Activated CD4-positive, alpha-beta T cell treated with anti-CD3 and anti-CD28 coated beads for 4 hours (primary cell): ENCODE measurements at regions not wholly inside any gene's neighbourhood (a gene's known extent, or its start where the extent isn't known, plus 50 kb on each side); places are given as distances from the start of the nearest gene placed in this dataset.

Source experiments
- DNase-seq, 2 donors: peaks; one replicate each; pipeline ENCODE4 v3.0.0-alpha.2; 2020

DNA sequence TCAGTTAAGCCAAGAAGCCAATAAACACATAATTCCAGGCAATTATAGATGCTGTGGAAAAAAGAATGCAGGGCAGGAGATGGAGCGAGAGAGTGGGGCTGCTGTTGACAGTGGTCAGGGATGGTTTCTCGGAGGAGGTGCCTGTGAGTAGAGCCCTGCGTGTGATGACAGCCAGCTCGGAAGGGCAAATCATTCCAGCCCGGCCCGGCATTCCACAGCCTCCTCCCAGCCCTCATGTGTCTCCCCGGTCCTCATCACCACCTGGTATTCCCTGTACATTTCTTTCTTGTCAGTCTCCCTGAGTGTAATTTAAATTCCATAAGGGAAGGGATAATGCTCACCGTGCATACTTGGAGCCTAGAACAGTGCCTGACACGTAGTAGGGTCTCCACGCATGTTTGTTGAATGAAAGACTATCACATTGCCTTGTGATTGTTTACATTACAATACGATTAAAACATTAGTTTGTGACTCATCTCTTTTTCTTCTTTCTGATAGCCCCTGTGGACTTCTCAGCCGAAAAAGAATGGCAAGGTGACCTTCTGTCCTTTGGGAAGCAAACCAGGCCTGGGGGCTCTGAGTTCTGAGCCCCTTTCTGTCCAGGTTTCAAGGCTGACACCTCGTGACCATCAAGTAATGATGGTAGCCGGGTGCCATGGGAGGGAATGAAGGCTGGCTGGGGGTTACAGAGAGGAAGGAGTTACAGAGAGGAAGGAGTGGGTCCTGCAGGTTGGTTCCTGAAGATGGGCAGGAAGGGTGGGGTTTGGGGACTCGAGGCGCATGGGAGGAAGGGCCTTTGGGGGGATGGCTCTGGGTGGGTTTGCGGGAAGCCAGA lies 379.5 kb upstream of the SULF2 start:
- no peak for DNase-seq

DNA sequence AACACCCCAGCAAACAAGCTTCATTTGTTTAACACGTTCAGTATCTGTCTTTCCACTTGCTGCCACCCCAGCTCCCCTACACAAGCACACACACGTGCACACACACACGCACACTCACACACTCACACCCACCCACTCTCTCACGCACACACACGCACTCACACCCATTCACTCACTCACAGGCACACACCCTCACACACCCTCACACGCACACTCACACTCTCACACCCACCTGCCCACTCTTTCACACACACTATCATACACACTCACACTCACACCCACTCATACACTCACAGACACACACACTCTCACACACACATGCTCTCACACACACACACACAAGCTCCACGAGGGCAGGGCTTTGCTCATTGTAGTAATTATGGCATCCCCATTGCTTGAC lies 378.8 kb upstream of the SULF2 start:
- DNase-seq, result no peak

DNA sequence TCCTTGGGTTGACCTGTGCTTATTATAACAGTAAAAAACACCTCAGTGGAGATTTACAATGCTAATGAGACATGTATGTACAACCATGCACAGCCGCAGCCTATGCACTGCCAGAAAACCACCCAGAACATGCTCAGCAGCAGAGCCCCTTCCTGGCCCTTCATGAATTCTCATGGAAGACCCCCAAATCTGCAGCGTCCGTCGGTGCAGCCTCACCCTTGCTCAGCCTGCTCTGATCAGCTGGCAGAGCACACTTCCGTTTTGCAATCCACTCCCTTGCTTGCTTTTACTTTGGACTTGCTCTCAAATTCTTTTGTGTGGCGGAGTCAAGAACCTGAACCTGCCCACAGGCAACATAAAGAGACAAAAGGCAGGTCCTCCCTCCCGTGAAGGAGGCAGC lies 378.2 kb upstream of the SULF2 start:
- DNase-seq, result no peak

DNA sequence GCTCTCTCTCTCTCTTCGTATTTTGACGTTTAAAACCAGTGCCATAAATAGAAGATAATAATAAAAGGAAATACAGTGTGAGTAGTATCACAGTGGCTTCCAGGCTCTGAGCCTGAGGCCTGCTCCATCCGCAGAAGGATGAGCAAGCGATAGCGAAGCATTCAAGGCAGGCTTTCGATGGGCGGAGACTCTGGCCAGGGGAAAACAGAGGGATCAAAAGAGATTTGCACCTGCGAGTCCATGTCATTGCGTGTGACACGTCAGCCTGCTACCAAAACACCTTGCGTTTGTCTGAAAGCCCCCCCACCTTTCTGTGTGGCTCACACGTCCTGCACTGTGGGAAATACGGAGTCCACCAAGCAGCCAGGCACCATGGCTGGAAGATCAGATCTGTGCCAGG lies 377.3 kb upstream of the SULF2 start:
- DNase-seq, result no peak

DNA sequence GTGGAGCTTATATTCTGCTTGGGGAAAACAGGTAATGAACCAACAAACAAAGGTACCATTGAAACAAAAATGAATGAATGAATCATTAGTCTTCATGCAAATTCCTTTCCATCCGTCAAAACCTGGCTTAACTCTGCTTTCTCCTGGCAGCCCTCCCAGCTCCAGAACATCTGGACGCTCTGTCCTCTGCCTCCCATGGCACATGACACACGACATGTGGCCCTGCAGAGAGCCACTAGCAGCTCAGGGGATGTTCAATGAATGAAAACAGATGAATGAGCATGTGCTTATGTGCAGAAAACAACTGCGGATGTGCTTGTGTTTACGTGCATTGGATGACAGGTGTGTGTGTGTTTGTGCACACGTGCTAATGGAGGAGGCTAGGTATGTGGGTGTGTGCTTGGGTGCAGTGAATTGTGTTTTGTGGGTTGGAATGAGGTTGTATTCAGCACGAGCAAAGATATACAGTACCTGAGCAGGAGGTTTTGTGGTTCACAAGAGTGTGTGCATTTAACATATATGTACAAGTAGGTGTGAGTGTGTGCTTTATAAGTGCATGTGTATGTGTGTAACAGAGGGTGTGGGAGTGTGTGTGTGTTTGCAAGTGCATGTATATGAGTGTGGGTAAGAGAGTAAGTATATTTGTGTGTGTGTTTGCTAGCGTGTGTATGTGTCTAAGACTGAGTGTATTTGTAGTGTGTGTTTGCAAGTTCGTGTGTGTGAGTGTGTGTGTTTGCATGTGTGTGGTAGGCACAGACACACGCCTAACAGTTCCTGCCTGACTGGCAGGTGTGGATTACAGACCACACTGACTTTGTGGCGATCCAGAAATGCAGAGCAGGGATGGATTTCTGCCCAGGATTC lies 374.1 kb upstream of the SULF2 start:
- DNase-seq, result no peak

DNA sequence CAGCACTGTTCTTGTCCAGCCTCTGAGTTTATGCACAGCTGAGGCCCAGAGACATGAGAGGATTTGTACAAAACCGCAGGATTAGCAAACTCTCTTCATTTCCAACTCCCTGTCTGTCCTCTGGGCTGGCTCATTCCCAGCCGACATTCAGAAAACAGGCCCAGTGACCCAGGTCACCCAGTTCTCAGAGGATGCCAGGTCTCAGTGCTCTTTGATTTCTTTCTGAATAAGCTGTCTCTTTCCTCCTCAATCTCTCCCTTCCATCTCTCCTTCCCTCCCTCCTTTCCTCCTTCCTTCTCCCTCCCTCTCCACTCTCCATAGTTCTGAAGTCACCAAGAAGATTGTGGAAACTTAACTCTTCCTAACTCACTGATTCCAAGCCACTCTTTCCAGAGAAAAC lies 372.7 kb upstream of the SULF2 start:
- DNase-seq, result no peak

DNA sequence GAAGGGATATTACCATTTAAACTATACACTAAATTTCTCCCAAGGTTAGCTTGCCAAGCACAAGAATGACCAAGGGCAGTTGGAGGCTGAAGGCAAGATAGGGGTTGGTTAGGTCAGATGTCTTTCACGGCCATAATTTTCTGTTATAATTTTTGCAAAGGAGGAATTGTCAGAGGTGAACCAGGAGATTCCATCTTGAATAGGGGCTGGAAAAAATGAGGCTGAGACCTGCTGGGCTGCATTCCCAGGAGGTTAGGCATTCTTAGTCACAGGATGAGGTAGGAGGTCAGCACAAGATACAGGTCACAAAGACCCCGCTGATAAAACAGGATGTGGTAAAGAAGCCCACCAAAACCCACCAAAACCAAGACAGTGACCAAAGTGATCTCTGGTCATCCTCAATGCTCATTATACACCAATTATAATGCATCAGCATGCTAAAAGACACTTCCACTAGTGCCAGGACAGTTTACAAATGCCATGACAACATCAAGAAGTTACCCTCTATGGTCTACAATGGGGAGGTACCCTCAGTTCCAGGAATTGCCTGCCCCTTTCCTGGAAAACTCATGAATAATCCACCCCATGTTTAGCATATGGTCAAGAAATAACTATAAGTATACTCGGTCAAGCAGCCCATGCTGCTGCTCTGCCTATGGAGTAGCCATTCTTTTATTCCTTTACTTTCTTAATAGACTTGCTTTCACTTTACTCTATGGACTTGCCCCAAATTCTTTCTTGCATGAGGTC lies 371.8 kb upstream of the SULF2 start:
- DNase-seq, result no peak

DNA sequence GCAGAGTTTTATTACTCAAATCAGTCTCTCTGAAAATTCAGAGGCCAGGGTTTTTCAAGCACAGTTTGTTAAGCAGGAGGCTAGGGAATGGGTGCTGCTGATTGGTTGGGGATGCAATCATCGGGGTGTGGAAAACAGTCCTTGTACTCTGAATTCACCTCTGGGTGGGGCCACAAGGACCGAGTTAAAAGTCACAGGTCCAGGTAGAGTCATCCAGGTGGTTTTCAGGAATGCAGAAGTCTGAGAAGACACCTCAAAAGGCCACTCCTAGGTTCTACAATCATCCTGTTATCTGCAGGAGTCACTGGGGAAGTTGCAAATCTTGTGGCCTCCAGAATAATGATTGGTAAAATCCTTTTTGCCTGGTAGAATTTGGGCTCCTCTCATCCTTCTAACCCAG lies 371.2 kb upstream of the SULF2 start:
- no peak for DNase-seq

DNA sequence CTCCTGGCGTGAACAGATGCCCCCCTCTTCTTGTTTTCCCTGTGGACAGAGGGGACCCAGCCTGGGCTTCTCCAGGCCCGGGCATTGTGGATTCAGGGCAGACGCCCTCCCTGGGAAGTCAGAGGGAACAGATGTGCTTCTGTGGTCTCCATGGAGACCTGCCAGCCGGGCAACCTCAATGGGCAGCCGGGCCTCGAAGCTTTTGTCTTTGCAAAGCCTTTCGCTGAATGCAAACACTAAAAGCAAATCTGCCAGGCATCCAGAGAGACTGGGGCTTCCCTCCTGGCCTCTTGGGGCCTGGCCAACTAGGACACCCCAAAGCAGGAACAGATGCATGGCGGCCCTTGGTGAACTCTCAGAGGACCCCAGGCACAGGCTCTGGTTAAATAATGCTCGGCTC lies 370.0 kb upstream of the SULF2 start:
- no peak for DNase-seq

DNA sequence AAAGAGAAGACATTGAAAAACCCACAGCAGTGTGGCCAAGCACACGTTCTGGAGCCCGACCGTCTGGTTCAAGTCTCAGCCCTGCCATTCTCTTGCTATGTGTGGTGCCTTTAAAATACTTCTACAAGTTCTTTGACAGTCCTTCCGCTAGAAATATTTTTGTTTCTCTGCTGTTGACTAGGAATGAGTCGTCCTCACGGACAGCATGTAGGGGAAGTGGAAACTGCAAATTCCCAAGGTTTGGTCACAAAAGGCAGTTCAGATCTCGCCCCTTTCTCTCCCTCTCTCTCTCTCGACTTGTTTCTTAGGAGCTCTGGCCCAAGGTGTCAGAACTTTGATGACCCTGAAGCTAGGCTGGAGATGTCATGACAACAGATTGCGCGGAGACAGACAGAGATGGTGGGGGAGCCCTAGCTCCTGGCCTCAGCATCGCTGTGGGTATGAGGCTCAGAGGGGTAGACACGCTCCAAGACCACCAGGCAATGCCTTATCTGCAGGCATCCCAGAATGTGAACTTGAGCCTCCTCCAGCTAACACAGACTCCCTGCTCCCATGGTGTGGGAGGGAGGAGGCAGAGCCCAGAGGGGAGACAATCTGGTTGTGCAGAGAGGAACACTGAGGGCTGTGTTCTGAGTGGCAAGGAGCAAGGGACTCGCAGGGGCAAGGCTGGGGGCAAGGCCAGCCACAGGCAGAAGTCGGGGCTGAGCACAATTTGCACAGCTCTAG lies 368.9 kb upstream of the SULF2 start:
- DNase-seq, result no peak

DNA sequence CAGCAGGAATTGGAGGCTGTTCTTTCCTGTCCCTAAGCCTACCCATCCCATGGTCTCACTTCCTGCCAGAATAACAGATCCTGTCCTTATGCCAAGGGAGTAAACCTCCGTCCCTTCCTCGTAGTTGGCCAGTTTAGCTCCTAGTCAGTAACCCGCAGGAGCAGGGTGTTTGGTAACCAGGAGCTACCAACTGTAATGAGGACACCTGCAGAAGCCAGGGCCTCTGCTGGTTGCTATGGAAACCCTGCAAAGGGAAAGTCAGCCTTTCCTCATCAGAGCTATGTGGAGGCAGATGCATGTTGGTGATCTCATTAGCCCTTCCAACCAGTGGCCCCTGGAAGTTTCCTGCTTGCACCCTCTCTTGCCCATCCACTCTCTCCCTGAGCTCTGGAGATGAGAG lies 368.2 kb upstream of the SULF2 start:
- no peak for DNase-seq

DNA sequence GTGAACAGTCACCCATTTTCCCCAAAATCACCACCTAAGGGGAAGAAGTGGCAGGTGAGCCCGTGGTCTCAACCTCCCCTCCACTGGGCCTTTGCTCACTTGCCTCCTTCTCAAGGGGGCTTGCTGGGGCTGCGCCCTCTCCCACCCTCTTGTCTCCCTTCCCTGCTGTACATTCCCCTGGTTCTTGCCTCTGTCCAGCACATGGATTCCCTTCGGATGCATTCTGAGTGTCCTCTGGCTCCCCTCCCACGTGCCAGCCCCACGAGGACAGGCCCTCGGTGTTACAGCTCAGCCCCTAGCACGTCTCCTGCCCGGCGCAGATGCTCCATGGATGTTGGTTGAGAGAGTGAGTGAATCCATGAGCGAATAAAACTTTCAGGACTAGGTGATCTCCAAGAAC lies 367.8 kb upstream of the SULF2 start:
- no peak for DNase-seq

DNA sequence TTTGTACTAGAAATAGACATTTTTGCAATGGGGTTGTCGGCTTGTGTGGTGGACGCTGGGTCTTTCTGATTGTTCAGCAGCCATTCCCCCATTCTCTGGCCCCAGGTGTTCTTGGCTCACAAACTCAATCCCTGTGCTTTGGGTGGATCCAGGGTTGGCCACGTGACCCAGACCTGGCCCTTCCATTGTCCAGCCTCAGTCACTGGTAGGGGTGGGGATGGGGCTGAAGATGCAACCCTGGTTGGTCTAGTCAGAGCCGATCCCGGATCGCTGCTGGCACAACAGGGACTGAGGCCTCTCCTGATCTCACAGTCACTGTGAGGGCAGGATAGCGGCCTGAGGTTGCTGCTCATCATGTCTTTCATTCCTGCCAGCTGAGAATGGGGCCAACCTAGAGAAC lies 365.3 kb upstream of the SULF2 start:
- DNase-seq, result no peak

DNA sequence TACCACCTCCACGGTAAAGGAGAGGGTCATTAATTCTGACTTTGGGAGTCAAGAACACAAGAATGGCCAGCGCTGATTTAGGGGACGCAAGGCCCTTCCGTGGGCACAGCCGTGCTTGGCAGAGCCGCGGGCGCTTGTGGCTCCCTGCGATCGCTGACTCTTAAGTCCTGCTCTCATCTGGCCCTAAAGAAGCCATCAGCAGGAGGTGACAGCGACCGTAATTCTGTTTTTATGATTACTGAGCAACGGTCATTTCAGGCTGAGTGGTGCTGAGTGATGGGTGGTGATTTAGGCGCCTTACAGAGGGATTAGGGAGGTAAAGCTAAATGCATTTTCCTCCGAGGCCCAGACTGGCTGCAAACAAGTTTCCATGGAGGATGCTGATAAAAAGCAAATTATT lies 364.6 kb upstream of the SULF2 start:
- DNase-seq, result no peak

DNA sequence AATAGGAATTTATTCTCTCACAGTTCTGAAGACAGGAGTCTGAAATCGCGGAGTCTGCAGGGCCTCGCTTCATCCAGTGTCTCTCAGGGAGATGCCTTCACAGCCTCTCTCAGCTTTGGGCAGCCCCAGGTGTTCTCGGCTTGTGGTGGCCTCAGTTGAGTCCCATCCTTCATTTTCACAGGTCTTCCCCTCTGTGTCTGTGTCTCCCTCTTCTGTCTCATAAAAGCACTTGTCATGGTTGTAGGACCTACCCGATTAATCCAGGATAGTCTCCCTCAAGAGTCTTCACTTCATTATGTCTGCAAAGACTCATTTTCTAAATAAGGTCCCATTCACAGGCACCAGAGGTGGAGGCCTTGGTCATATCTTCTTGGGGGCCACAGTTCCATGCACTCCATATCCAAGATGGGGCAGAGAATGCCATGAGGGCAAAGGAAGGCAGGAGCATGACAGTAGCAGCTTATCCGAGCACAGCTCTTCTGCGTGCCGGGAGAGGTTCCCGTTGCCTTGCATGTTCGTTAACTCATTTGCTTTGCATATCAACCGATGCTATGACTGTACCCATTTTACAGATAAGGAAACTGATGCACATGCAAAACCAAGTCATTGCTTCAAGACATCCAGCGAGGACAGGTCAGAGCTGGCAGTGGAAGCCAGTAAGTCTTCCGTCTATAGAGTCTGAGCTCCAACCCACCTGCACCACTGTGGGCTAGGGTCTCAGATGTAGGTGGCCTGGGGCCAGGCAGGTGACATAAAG lies 363.8 kb upstream of the SULF2 start:
- no peak for DNase-seq

DNA sequence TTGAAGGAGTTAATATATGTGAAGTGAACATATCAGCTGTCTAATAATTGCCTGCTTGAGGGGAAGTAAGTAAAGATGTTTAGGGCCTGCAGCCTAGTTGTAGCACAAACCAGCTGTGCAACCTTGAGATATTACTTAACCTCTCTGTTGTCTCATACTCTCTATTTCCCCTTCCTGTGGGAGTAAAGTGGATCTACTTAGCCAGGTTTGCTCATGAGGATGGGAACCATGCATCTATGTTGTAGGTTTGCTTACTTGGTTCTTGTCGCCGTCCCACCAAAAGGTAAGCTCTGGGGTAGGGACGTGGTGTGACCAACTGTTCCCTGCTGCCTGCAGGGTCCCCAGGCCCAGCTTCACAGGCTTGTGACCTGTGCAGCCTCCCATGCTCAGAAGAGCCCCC lies 362.7 kb upstream of the SULF2 start:
- DNase-seq, result no peak

DNA sequence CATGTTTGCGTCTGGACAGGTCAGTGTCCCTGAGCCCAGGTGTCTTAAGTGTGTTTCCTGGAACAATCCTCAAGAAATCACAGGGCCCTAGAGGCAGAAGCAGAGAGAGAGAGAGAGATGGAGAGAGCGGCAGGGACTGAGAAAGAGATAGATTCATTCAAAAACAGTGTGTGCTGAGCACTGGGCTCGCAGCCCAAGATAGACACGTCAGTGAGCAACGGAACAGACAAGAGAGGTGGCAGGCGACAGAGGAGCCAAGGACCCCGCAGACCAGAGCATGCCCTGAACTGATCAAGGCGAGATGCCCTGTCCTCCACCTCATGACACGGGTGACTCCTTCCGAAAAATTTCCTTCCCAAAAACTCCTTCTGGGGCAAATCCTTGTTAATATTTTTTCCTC lies 362.0 kb upstream of the SULF2 start:
- DNase-seq, result no peak

DNA sequence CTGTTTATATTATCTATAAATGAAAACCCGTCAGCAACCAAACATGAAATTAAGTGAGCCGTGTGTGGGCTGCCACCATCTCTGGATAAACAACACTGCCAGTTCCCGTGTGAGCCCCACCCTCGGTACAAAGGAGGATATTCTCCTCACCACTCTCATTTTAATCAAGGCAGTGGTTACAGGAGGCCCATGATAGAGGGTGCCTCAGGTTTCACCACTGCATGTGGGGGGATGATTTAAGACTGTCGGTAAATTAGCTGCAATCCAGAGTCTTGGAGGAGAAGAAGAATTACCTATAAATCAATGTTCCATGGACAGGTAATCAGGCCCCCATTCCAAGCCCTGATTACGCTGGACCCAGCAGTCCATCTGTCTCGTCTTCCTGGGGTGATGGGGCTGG lies 361.6 kb upstream of the SULF2 start:
- no peak for DNase-seq

DNA sequence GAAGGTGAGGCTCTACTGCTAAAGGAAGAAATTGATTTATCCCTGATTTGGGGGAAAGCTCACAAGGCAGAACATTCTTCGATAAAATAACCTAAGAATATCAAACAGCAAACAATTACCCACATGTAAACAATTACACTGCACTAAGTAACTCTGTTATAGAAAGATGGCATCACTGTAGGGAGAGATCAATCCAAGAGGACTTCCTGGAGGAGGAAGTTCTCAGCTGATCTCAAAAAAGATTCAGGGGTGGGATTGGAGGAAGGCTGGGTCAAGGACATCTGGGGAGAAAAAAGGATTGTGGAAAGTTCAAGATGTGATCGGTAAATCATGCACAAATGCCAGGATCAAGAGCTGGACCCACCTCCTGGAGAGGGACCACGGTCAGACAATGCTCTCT lies 361.0 kb upstream of the SULF2 start:
- DNase-seq, result no peak

DNA sequence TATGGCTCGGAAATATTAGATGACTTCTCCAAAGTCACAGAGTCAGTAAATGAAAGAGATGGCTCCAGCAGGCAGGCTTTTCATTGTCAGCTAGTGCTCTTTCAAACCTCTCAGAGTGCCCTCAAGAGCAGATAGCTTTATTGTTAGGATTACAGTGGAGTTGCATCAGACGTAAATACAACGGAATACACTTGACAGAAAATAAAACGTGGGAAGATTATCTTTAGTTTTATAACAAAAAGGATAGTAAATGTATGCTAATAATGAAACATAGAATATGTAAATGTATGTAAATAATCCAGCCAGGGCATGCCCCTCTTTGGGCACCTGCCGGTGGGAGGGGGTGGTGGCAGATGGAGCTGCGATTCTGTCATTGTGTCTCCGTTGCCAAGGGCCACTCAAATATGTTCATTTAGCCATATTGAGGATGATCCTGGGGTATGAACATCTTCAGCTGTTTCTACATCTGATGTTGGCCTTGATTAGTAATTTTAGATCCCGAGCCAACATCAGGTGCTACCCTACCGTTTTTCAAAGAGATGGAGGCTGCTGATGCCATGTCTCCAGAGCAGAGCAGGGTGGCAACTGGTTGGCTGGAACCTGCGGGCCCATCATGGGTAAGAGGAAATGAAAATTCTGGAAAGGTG lies 358.3 kb upstream of the SULF2 start:
- DNase-seq, result no peak

DNA sequence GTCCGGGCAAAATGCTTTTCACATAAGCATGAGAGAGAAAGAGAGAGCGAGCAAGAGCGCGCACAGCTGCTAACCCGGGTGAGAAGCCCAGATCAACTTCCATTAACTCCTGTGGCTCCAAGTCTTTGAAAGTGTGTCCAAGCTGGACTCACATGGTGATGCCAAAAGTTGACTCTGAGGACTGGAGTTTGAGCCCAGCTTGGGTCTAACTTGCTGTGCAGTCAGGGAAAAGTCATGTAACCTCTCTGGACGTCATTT lies 357.2 kb upstream of the SULF2 start:
- no peak for DNase-seq
